ENCODE measurements at regions not wholly inside any gene's neighbourhood (a gene's known extent, or its start where the extent isn't known, plus 50 kb on each side); places are given as distances from the start of the nearest gene placed in this dataset.

- TF ChIP-seq CTCF (IDR thresholded peaks at IDR 0.05; ENCODE audit: extremely low read depth, low read depth, low read length): no peak
Measured at GRCh38 chr7:113800826-113801225, 118.0 kb downstream of the PPP1R3A start.

GRCh38 chr7:113799896-113800295 is 118.9 kb downstream of the PPP1R3A start:
- no peaks in the 10 kb centered on the region for H3K9me3 ChIP-seq (ENCODE audit: low read depth, low read length)
- H3K4me2 ChIP-seq (ENCODE audit: insufficient read depth, low read length): no peak overlapping the region
- H3K4me3 ChIP-seq (ENCODE audit: insufficient read depth, low read length): no peak overlapping the region
- no peak for DNase-seq (ENCODE audit: insufficient read length, low spot score, missing footprints)
- TF ChIP-seq CTCF (IDR thresholded peaks at IDR 0.05; ENCODE audit: extremely low read depth, low read depth, low read length): no peak
- no peaks in the 10 kb centered on the region for H4K20me1 ChIP-seq (ENCODE audit: insufficient read depth, low read length)
- no peaks in the 10 kb centered on the region for H3K36me3 ChIP-seq (ENCODE audit: insufficient read depth, low read length)
- H2AFZ ChIP-seq (ENCODE audit: low read length): no peak overlapping the region
- H3K27me3 ChIP-seq (ENCODE audit: insufficient read depth, low read length): no peaks in the 10 kb centered on the region
- H3K4me1 ChIP-seq (ENCODE audit: insufficient read depth, low read length): peaks cover 30% of the 10 kb centered on the region
- H3K27ac ChIP-seq (ENCODE audit: low read depth, low read length): no peak overlapping the region
- H3K79me2 ChIP-seq (ENCODE audit: insufficient read depth, low read length): no peaks in the 10 kb centered on the region

More at GRCh38 chr7:113800826-113801225, 118.0 kb downstream of the PPP1R3A start:
- H4K20me1 ChIP-seq (ENCODE audit: insufficient read depth, low read length): no peaks in the 10 kb centered on the region
- H3K79me2 ChIP-seq (ENCODE audit: insufficient read depth, low read length): no peaks in the 10 kb centered on the region
- H3K4me3 ChIP-seq (ENCODE audit: insufficient read depth, low read length): no peak overlapping the region
- no peak for DNase-seq (ENCODE audit: insufficient read length, low spot score, missing footprints)
- no peak overlapping the region for H3K27ac ChIP-seq (ENCODE audit: low read depth, low read length)
- no peaks in the 10 kb centered on the region for H3K36me3 ChIP-seq (ENCODE audit: insufficient read depth, low read length)
- H3K4me2 ChIP-seq (ENCODE audit: insufficient read depth, low read length): no peak overlapping the region
- peaks cover 27% of the 10 kb centered on the region for H3K4me1 ChIP-seq (ENCODE audit: insufficient read depth, low read length)
- H2AFZ ChIP-seq (ENCODE audit: low read length): no peak overlapping the region
- no peaks in the 10 kb centered on the region for H3K27me3 ChIP-seq (ENCODE audit: insufficient read depth, low read length)
- no peaks in the 10 kb centered on the region for H3K9me3 ChIP-seq (ENCODE audit: low read depth, low read length)

- TF ChIP-seq CTCF (IDR thresholded peaks at IDR 0.05; ENCODE audit: extremely low read depth, low read depth, low read length): no peak
- no peaks in the 10 kb centered on the region for H4K20me1 ChIP-seq (ENCODE audit: insufficient read depth, low read length)
- H3K4me1 ChIP-seq (ENCODE audit: insufficient read depth, low read length): peaks cover 30% of the 10 kb centered on the region
- H3K27me3 ChIP-seq (ENCODE audit: insufficient read depth, low read length): no peaks in the 10 kb centered on the region
- DNase-seq (ENCODE audit: insufficient read length, low spot score, missing footprints): no peak
- no peak overlapping the region for H2AFZ ChIP-seq (ENCODE audit: low read length)
- no peaks in the 10 kb centered on the region for H3K9me3 ChIP-seq (ENCODE audit: low read depth, low read length)
- peak overlapping the region; percentile 31 for H3K4me2 ChIP-seq (ENCODE audit: insufficient read depth, low read length)
- no peaks in the 10 kb centered on the region for H3K79me2 ChIP-seq (ENCODE audit: insufficient read depth, low read length)
- H3K27ac ChIP-seq (ENCODE audit: low read depth, low read length): peak overlapping the region; percentile 79
- H3K36me3 ChIP-seq (ENCODE audit: insufficient read depth, low read length): no peaks in the 10 kb centered on the region
- H3K4me3 ChIP-seq (ENCODE audit: insufficient read depth, low read length): no peak overlapping the region
Measured at GRCh38 chr7:113797420-113798010, 121.3 kb downstream of the PPP1R3A start.

DNA sequence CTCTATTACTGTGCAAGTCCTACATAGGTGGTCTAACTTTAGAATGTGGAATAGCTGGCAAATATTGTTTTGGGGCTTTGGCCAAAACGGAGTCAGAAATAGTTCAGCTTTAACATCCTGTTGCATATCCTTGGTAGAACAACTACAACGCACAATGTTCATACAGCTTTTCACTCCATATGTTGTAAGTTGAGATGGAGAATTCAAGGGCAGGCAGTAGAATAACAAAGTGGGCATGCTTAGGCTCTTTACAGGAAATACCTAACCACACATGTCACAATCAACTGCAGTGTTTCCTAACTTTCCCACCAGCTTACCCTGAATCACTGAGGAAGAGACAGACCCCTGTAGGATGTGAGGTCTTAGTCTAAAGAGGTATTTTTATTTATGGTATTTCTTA is 122.3 kb downstream of the PPP1R3A start:
- Histone ChIP-seq H3K27ac (ENCODE audit: low read depth, low read length) (peak overlapping the region; percentile 79), H3K4me2 (ENCODE audit: insufficient read depth, low read length) (peak overlapping the region; percentile 64), H3K36me3 (ENCODE audit: insufficient read depth, low read length) (no peaks in the 10 kb centered on the region), H3K4me1 (ENCODE audit: insufficient read depth, low read length) (peaks cover 30% of the 10 kb centered on the region), H3K9me3 (ENCODE audit: low read depth, low read length) (no peaks in the 10 kb centered on the region), H3K4me3 (ENCODE audit: insufficient read depth, low read length) (peak overlapping the region; percentile 38), H4K20me1 (ENCODE audit: insufficient read depth, low read length) (no peaks in the 10 kb centered on the region), H3K27me3 (ENCODE audit: insufficient read depth, low read length) (no peaks in the 10 kb centered on the region), H2AFZ (ENCODE audit: low read length) (no peak overlapping the region), H3K79me2 (ENCODE audit: insufficient read depth, low read length) (no peaks in the 10 kb centered on the region)
- TF ChIP-seq CTCF (IDR thresholded peaks at IDR 0.05; ENCODE audit: extremely low read depth, low read depth, low read length): no peak
- DNase-seq (ENCODE audit: insufficient read length, low spot score, missing footprints): no peak
